ENCODE measurements at regions not wholly inside any gene's neighbourhood (a gene's known extent, or its start where the extent isn't known, plus 50 kb on each side); places are given as distances from the start of the nearest gene placed in this dataset.

GRCh38 chr4:134072137-134072536, 129.5 kb downstream of the PABPC4L start:
- TF ChIP-seq CTCF (IDR thresholded peaks at IDR 0.05) (no peak), POLR2A (IDR thresholded peaks at IDR 0.05) (no peak), EP300 (IDR thresholded peaks at IDR 0.05) (no peak)

All from tibial nerve (tissue), 4 donors.